Nephron (organoid): ENCODE measurements at regions not wholly inside any gene's neighbourhood (a gene's known extent, or its start where the extent isn't known, plus 50 kb on each side); places are given as distances from the start of the nearest gene placed in this dataset.
"Not testable (repeated sequence)": the region's sequence is repeated elsewhere in the genome, so short reads cannot be mapped to it uniquely, and the experiment has no call there.

Experiments used
- H3K27ac Mint-ChIP-seq, 3 experiments: 2 replicates each; pipeline ENCODE4 v1.8.0; 2020; ENCODE audit warnings: mixed read lengths in 3 of 3, mild to moderate bottlenecking in 2 of 3, moderate library complexity in 1 of 3
- H3K27me3 Mint-ChIP-seq: 2 replicates; pipeline ENCODE4 v1.8.0; 2021; ENCODE audit warnings: low read depth, mild to moderate bottlenecking, moderate library complexity, mixed read lengths
- H3K36me3 Mint-ChIP-seq: 2 replicates; pipeline ENCODE4 v1.8.0; 2020; ENCODE audit warnings: low read depth, mixed read lengths
- H3K4me1 Mint-ChIP-seq: 2 replicates; pipeline ENCODE4 v1.8.0; 2020; ENCODE audit warnings: mixed read lengths
- H3K4me3 Mint-ChIP-seq, 3 experiments: 2 replicates each; pipeline ENCODE4 v1.8.0; 2020; ENCODE audit warnings: mild to moderate bottlenecking in 3 of 3, mixed read lengths in 3 of 3, moderate library complexity in 2 of 3
- H3K9me3 Mint-ChIP-seq: 2 replicates; pipeline ENCODE4 v1.8.0; 2020; ENCODE audit warnings: mixed read lengths
- CTCF ChIP-seq, 3 experiments: fragments of 200-600 bp; sonication (generic); IDR thresholded peaks; one replicate each; pipeline ENCODE4 v1.5.0; 2021; ENCODE audit warnings: antibody characterized with exemption in 3 of 3; ENCODE audit not compliant: unreplicated experiment in 3 of 3

GRCh38 chr4:151548708-151549107, 139.7 kb downstream of the FHIP1A start:
- Mint-ChIP-seq H3K27me3 (peaks cover 6% of the 10 kb centered on the region), H3K27ac (no peak overlapping the region), H3K4me3 (no peak overlapping the region), H3K4me1 (no peaks in the 10 kb centered on the region), H3K36me3 (peaks cover 40% of the 10 kb centered on the region), H3K9me3 (peaks cover 16% of the 10 kb centered on the region)
- no peak for TF ChIP-seq CTCF (IDR thresholded peaks at IDR 0.05; ENCODE audit: unreplicated experiment in 3 of 3)

DNA sequence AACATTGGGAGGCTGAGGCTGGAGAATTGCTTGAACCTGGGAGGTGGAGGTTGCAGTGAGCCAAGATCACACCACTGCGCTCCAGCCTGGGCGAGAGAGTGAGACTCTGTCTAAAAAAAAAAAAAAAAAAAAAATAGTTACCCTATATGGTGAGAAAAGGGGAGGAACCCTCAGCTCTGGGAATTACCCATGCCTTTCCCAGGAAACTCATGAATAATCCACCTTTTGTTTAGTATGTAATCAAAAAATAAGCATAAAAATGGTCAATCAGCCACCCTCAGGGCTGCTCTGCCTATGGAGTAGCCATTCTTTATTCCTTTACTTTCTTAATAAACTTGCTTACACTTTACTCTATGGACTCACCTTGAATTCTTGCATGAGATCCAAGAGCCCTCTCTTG, 140.4 kb downstream of the FHIP1A start:
- H3K4me3 Mint-ChIP-seq, H3K4me1 Mint-ChIP-seq, H3K27me3 Mint-ChIP-seq, H3K27ac Mint-ChIP-seq: not testable (repeated sequence)
- peaks cover 40% of the 10 kb centered on the region for H3K36me3 Mint-ChIP-seq
- peaks cover 16% of the 10 kb centered on the region for H3K9me3 Mint-ChIP-seq

DNA sequence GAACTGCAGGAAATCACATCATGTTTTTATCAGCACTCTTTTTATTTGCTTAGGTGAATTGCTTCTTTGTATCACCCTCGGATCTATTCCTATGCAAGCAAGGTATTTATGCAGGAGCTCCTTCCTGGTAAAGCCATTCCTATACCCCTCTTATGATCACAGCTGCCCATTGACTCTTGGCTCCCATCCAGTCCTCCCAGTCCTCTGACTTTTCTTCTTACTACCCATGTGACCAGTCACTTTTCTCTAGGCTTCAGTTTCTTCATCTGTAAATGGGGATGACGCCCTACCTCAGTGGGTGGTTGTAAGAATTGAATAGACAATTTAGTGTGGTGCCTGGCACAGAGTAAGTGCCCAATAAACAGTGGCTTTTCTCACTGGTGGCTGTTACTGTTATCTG, 144.9 kb downstream of the FHIP1A start:
- Mint-ChIP-seq H3K4me3 (no peak overlapping the region), H3K36me3 (peaks cover 19% of the 10 kb centered on the region), H3K27me3 (peaks cover 6% of the 10 kb centered on the region), H3K27ac (no peak overlapping the region), H3K4me1 (no peaks in the 10 kb centered on the region), H3K9me3 (peaks cover 14% of the 10 kb centered on the region)
- TF ChIP-seq CTCF (IDR thresholded peaks at IDR 0.05; ENCODE audit: unreplicated experiment in 3 of 3), result no peak

DNA sequence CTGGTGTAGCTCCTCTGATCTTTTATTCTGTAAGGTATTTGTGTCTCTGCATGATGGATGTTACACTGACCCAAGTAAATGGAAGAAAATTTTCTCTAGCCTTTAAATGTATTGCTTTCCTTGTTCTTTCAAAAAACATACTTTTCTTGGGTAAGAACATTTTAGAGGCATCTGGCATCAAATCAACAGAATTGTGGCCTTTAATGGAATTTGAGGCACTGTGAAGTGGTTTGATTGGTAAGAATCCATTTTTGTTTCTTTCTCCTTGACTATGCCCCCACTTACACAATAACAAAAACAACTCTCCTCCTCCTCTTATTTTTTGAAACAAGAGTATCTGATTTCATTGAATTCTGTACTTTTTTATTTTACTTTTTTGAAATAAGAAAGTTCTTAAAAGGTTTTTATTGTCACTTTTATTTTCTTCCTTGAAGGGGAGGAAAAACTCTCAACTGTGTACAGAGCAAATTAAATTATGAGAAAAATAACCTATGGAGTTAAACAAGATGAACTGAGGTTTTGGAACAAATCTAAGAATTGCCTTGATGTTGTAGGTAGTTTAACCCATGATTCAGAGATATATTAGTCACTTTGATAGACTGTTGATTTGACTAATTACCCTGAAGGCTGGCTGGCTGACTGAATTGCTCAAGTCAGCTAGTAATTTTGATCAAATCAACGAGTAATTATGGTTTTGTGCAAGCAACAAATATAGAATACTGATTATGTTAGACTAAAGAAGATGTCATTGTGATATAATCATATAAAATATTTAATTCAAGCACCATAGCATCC, 146.4 kb downstream of the FHIP1A start:
- Mint-ChIP-seq H3K9me3 (peaks cover 8% of the 10 kb centered on the region), H3K27ac (peak overlapping the region in 1 of 3 experiments; percentile 8), H3K4me3 (no peak overlapping the region), H3K36me3 (peaks cover 12% of the 10 kb centered on the region), H3K27me3 (peaks cover 6% of the 10 kb centered on the region), H3K4me1 (no peaks in the 10 kb centered on the region)
- no peak for TF ChIP-seq CTCF (IDR thresholded peaks at IDR 0.05; ENCODE audit: unreplicated experiment in 3 of 3)

- Mint-ChIP-seq H3K36me3 (no peaks in the 10 kb centered on the region), H3K27me3 (peaks cover 3% of the 10 kb centered on the region), H3K9me3 (no peaks in the 10 kb centered on the region), H3K4me3 (no peak overlapping the region), H3K4me1 (no peaks in the 10 kb centered on the region), H3K27ac (no peak overlapping the region)
- TF ChIP-seq CTCF (IDR thresholded peaks at IDR 0.05; ENCODE audit: unreplicated experiment in 3 of 3), result no peak
Observed at GRCh38 chr4:151558496-151559113, 149.6 kb downstream of the FHIP1A start.

- H3K27ac Mint-ChIP-seq, result no peak overlapping the region
- no peaks in the 10 kb centered on the region for H3K9me3 Mint-ChIP-seq
- no peaks in the 10 kb centered on the region for H3K36me3 Mint-ChIP-seq
- peaks cover 4% of the 10 kb centered on the region for H3K27me3 Mint-ChIP-seq
- TF ChIP-seq CTCF (IDR thresholded peaks at IDR 0.05; ENCODE audit: unreplicated experiment in 3 of 3), result no peak
- H3K4me3 Mint-ChIP-seq, result no peak overlapping the region
- no peaks in the 10 kb centered on the region for H3K4me1 Mint-ChIP-seq
Observed at GRCh38 chr4:151559595-151559994, 150.6 kb downstream of the FHIP1A start.
